CD4-positive, alpha-beta memory T cell (primary cell): ENCODE measurements at regions not wholly inside any gene's neighbourhood (a gene's known extent, or its start where the extent isn't known, plus 50 kb on each side); places are given as distances from the start of the nearest gene placed in this dataset.

Source experiments
- CTCF ChIA-PET: fragments of 350-600 bp; sonication (Branson Sonifier 250); formaldehyde crosslinking; loops from one replicate; lab custom pipeline; 2021; ENCODE audit warnings: inconsistent platforms; ENCODE audit not compliant: partially characterized antibody; lab: Charles Lee
- POLR2A ChIA-PET: fragments of 350-600 bp; sonication (Branson Sonifier 250); formaldehyde crosslinking; loops from one replicate; lab custom pipeline; 2021; ENCODE audit not compliant: partially characterized antibody; lab: Charles Lee
- DNase-seq, 5 donors: peaks; one replicate each; pipeline versions ENCODE4 v3.0.0 to v3.0.0-alpha.2; 2020 to 2022; ENCODE audit warnings: mixed read lengths in 1 of 5
- H3K27ac ChIP-seq: one replicate; pipeline ENCODE4 v1.7.0; 2013; ENCODE audit warnings: low read depth, low read length
- H3K27me3 ChIP-seq: 2 replicates; pipeline ENCODE4 v1.7.0; 2013; ENCODE audit warnings: mild to moderate bottlenecking, low read length, moderate library complexity; ENCODE audit not compliant: insufficient read depth
- H3K36me3 ChIP-seq: 2 replicates; pipeline ENCODE4 v1.7.0; 2013; ENCODE audit warnings: mild to moderate bottlenecking, low read length, moderate library complexity; ENCODE audit not compliant: insufficient read depth
- H3K4me1 ChIP-seq: 2 replicates; pipeline ENCODE4 v1.7.0; 2013; ENCODE audit warnings: mild to moderate bottlenecking, low read length, moderate library complexity; ENCODE audit not compliant: insufficient read depth
- H3K4me3 ChIP-seq, 2 donors: one replicate each; pipeline ENCODE4 v1.7.0; 2013; ENCODE audit warnings: low read length in 2 of 2, mild to moderate bottlenecking in 1 of 2
- H3K9me3 ChIP-seq, 2 donors: one replicate each; pipeline ENCODE4 v1.7.0; 2013; ENCODE audit warnings: low read length in 2 of 2, control low read depth in 1 of 2; ENCODE audit not compliant: control insufficient read depth in 1 of 2
- H3K27ac Mint-ChIP-seq, 7 donors: one replicate each; pipeline ENCODE4 v1.8.0; 2020 to 2021; ENCODE audit warnings: mixed read lengths in 7 of 7, mild to moderate bottlenecking in 6 of 7, inconsistent platforms in 3 of 7, moderate library complexity in 3 of 7
- H3K27me3 Mint-ChIP-seq, 2 donors: one replicate each; pipeline ENCODE4 v1.8.0; 2020 to 2021; ENCODE audit warnings: mixed read lengths in 2 of 2
- H3K36me3 Mint-ChIP-seq, 2 donors: one replicate each; pipeline ENCODE4 v1.8.0; 2020 to 2021; ENCODE audit warnings: mixed read lengths in 2 of 2, inconsistent platforms in 1 of 2, mild to moderate bottlenecking in 1 of 2
- H3K4me1 Mint-ChIP-seq, 4 donors: one replicate each; pipeline ENCODE4 v1.8.0; 2020 to 2021; ENCODE audit warnings: mixed read lengths in 4 of 4, mild to moderate bottlenecking in 1 of 4
- H3K4me3 Mint-ChIP-seq, 8 donors: one replicate each; pipeline ENCODE4 v1.8.0; 2020 to 2021; ENCODE audit warnings: mixed read lengths in 8 of 8, mild to moderate bottlenecking in 7 of 8, moderate library complexity in 6 of 8, inconsistent platforms in 3 of 8
- H3K9me3 Mint-ChIP-seq, 8 donors: one replicate each; pipeline ENCODE4 v1.8.0; 2020 to 2021; ENCODE audit warnings: mixed read lengths in 8 of 8, mild to moderate bottlenecking in 5 of 8, inconsistent platforms in 3 of 8, moderate library complexity in 1 of 8
- intact Hi-C: fragments of 100-400 bp; cut with micrococcal nuclease; formaldehyde crosslinking; loops from one replicate; pipeline ENCODE4 v1.15.1; 2023

GRCh38 chr11:24400059-24400665 lies 96.7 kb upstream of the LUZP2 start:
- no peak overlapping the region for H3K4me3 Mint-ChIP-seq
- H3K36me3 Mint-ChIP-seq: no peaks in the 10 kb centered on the region
- Histone ChIP-seq H3K4me3 (no peak overlapping the region), H3K4me1 (no peaks in the 10 kb centered on the region), H3K9me3 (no peaks in the 10 kb centered on the region), H3K36me3 (no peaks in the 10 kb centered on the region), H3K27ac (no peak overlapping the region), H3K27me3 (no peaks in the 10 kb centered on the region)
- POLR2A ChIA-PET: no interaction called here
- CTCF ChIA-PET: no interaction called here
- intact Hi-C loops: no loop called here
- peaks cover 3 to 14% (median 10%) of the 10 kb centered on the region in 8 donors for H3K9me3 Mint-ChIP-seq
- no peak for DNase-seq
- H3K27ac Mint-ChIP-seq: no peak overlapping the region
- H3K4me1 Mint-ChIP-seq: no peaks in the 10 kb centered on the region
- H3K27me3 Mint-ChIP-seq: no peaks in the 10 kb centered on the region

- H3K27me3 Mint-ChIP-seq: no peaks in the 10 kb centered on the region
- H3K36me3 ChIP-seq: no peaks in the 10 kb centered on the region
- ChIA-PET CTCF (no interaction called here), POLR2A (no interaction called here)
- intact Hi-C loops: no loop called here
- H3K27ac Mint-ChIP-seq: no peak overlapping the region
- no peaks in the 10 kb centered on the region for H3K27me3 ChIP-seq
- H3K36me3 Mint-ChIP-seq: no peaks in the 10 kb centered on the region
- no peaks in the 10 kb centered on the region for H3K9me3 ChIP-seq
- no peaks in the 10 kb centered on the region for H3K4me1 ChIP-seq
- H3K4me3 ChIP-seq: no peak overlapping the region
- no peak overlapping the region for H3K27ac ChIP-seq
- H3K4me1 Mint-ChIP-seq: no peaks in the 10 kb centered on the region
- no peak overlapping the region for H3K4me3 Mint-ChIP-seq
- no peak for DNase-seq
- H3K9me3 Mint-ChIP-seq: peaks cover 5 to 29% (median 8%) of the 10 kb centered on the region in 8 donors
Observed at GRCh38 chr11:24406389-24406788, 90.5 kb upstream of the LUZP2 start.

GRCh38 chr11:24406980-24407379 lies 89.9 kb upstream of the LUZP2 start:
- DNase-seq: no peak
- H3K36me3 ChIP-seq: no peaks in the 10 kb centered on the region
- ChIA-PET POLR2A (no interaction called here), CTCF (no interaction called here)
- no peak overlapping the region for H3K27ac ChIP-seq
- no peaks in the 10 kb centered on the region for H3K4me1 ChIP-seq
- no peaks in the 10 kb centered on the region for H3K9me3 ChIP-seq
- intact Hi-C loops: no loop called here
- H3K27me3 ChIP-seq: no peaks in the 10 kb centered on the region
- peaks cover 5 to 29% (median 8%) of the 10 kb centered on the region in 8 donors for H3K9me3 Mint-ChIP-seq
- H3K4me3 ChIP-seq: no peak overlapping the region
- H3K36me3 Mint-ChIP-seq: no peaks in the 10 kb centered on the region
- H3K27me3 Mint-ChIP-seq: no peaks in the 10 kb centered on the region
- no peak overlapping the region for H3K27ac Mint-ChIP-seq
- H3K4me1 Mint-ChIP-seq: no peaks in the 10 kb centered on the region
- H3K4me3 Mint-ChIP-seq: no peak overlapping the region

GRCh38 chr11:24407733-24408132 lies 89.1 kb upstream of the LUZP2 start:
- Histone ChIP-seq H3K36me3 (no peaks in the 10 kb centered on the region), H3K27ac (no peak overlapping the region), H3K4me1 (no peaks in the 10 kb centered on the region), H3K4me3 (no peak overlapping the region), H3K27me3 (no peaks in the 10 kb centered on the region), H3K9me3 (no peaks in the 10 kb centered on the region)
- Mint-ChIP-seq H3K4me3 (no peak overlapping the region), H3K27ac (no peak overlapping the region), H3K4me1 (no peaks in the 10 kb centered on the region), H3K9me3 (peaks cover 5 to 29% (median 7%) of the 10 kb centered on the region in 8 donors), H3K36me3 (no peaks in the 10 kb centered on the region), H3K27me3 (no peaks in the 10 kb centered on the region)
- POLR2A ChIA-PET: no interaction called here
- intact Hi-C loops: no loop called here
- no peak for DNase-seq
- CTCF ChIA-PET: no interaction called here

- Mint-ChIP-seq H3K27me3 (no peaks in the 10 kb centered on the region), H3K4me1 (no peaks in the 10 kb centered on the region), H3K36me3 (no peaks in the 10 kb centered on the region), H3K4me3 (no peak overlapping the region), H3K9me3 (peaks cover 5 to 28% (median 7%) of the 10 kb centered on the region in 8 donors), H3K27ac (no peak overlapping the region)
- Histone ChIP-seq H3K27ac (no peak overlapping the region), H3K4me1 (no peaks in the 10 kb centered on the region), H3K9me3 (no peaks in the 10 kb centered on the region), H3K27me3 (no peaks in the 10 kb centered on the region), H3K4me3 (no peak overlapping the region), H3K36me3 (no peaks in the 10 kb centered on the region)
- DNase-seq: no peak
- intact Hi-C loops: no loop called here
- CTCF ChIA-PET: no interaction called here
- POLR2A ChIA-PET: no interaction called here
Observed at GRCh38 chr11:24408202-24408601, 88.7 kb upstream of the LUZP2 start.

GRCh38 chr11:24411791-24412190 lies 85.1 kb upstream of the LUZP2 start:
- Mint-ChIP-seq H3K27me3 (no peaks in the 10 kb centered on the region), H3K9me3 (peaks cover 7 to 23% (median 9%) of the 10 kb centered on the region in 8 donors), H3K36me3 (no peaks in the 10 kb centered on the region), H3K4me1 (no peaks in the 10 kb centered on the region), H3K27ac (no peak overlapping the region), H3K4me3 (no peak overlapping the region)
- CTCF ChIA-PET: no interaction called here
- no peaks in the 10 kb centered on the region for H3K9me3 ChIP-seq
- H3K4me1 ChIP-seq: no peaks in the 10 kb centered on the region
- intact Hi-C loops: no loop called here
- no peak overlapping the region for H3K4me3 ChIP-seq
- H3K27me3 ChIP-seq: no peaks in the 10 kb centered on the region
- no peak overlapping the region for H3K27ac ChIP-seq
- no peaks in the 10 kb centered on the region for H3K36me3 ChIP-seq
- DNase-seq: no peak
- POLR2A ChIA-PET: no interaction called here

GRCh38 chr11:24412722-24413121 lies 84.1 kb upstream of the LUZP2 start:
- intact Hi-C loops: no loop called here
- no peak overlapping the region for H3K4me3 Mint-ChIP-seq
- no peak for DNase-seq
- no peaks in the 10 kb centered on the region for H3K27me3 Mint-ChIP-seq
- no peaks in the 10 kb centered on the region for H3K27me3 ChIP-seq
- no peak overlapping the region for H3K27ac ChIP-seq
- ChIA-PET CTCF (no interaction called here), POLR2A (no interaction called here)
- peaks cover 7 to 22% (median 10%) of the 10 kb centered on the region in 8 donors for H3K9me3 Mint-ChIP-seq
- H3K4me3 ChIP-seq: no peak overlapping the region
- H3K4me1 ChIP-seq: no peaks in the 10 kb centered on the region
- no peak overlapping the region for H3K27ac Mint-ChIP-seq
- H3K9me3 ChIP-seq: no peaks in the 10 kb centered on the region
- H3K36me3 ChIP-seq: no peaks in the 10 kb centered on the region
- H3K36me3 Mint-ChIP-seq: no peaks in the 10 kb centered on the region
- H3K4me1 Mint-ChIP-seq: no peaks in the 10 kb centered on the region

GRCh38 chr11:24413391-24413790 lies 83.5 kb upstream of the LUZP2 start:
- Histone ChIP-seq H3K36me3 (no peaks in the 10 kb centered on the region), H3K9me3 (no peaks in the 10 kb centered on the region), H3K27me3 (no peaks in the 10 kb centered on the region), H3K4me1 (no peaks in the 10 kb centered on the region), H3K4me3 (no peak overlapping the region), H3K27ac (no peak overlapping the region)
- ChIA-PET CTCF (no interaction called here), POLR2A (no interaction called here)
- DNase-seq: no peak
- Mint-ChIP-seq H3K9me3 (peaks cover 7 to 22% (median 10%) of the 10 kb centered on the region in 8 donors), H3K27me3 (no peaks in the 10 kb centered on the region), H3K27ac (no peak overlapping the region), H3K36me3 (no peaks in the 10 kb centered on the region), H3K4me1 (no peaks in the 10 kb centered on the region), H3K4me3 (no peak overlapping the region)
- intact Hi-C loops: no loop called here
